Subcutaneous abdominal adipose tissue (tissue), 5 donors: ENCODE measurements at regions not wholly inside any gene's neighbourhood (a gene's known extent, or its start where the extent isn't known, plus 50 kb on each side); places are given as distances from the start of the nearest gene placed in this dataset.

ENCODE experiments used
- H3K27ac ChIP-seq: one replicate; pipeline ENCODE4 v1.7.0; 2013; ENCODE audit warnings: low read depth, mild to moderate bottlenecking, inconsistent platforms, low read length, moderate library complexity
- H3K27me3 ChIP-seq, 5 donors: one replicate each; pipeline ENCODE4 v1.7.0; 2013; ENCODE audit warnings: low read length in 5 of 5, inconsistent platforms in 1 of 5; ENCODE audit not compliant: control insufficient read depth in 5 of 5, insufficient read depth in 4 of 5
- H3K36me3 ChIP-seq, 5 donors: one replicate each; pipeline ENCODE4 v1.7.0; 2013; ENCODE audit warnings: low read length in 5 of 5; ENCODE audit not compliant: control insufficient read depth in 5 of 5, insufficient read depth in 5 of 5
- H3K4me1 ChIP-seq, 5 donors: one replicate each; pipeline ENCODE4 v1.7.0; 2013; ENCODE audit warnings: low read length in 5 of 5, mild to moderate bottlenecking in 3 of 5, moderate library complexity in 1 of 5; ENCODE audit not compliant: control insufficient read depth in 5 of 5, insufficient read depth in 5 of 5
- H3K4me3 ChIP-seq, 5 donors: one replicate each; pipeline ENCODE4 v1.7.0; 2013; ENCODE audit warnings: low read length in 5 of 5, low read depth in 1 of 5
- H3K9ac ChIP-seq, 5 donors: one replicate each; pipeline ENCODE4 v1.7.0; 2013; ENCODE audit warnings: low read length in 5 of 5, mild to moderate bottlenecking in 4 of 5, moderate library complexity in 3 of 5
- H3K9me3 ChIP-seq, 5 donors: one replicate each; pipeline ENCODE4 v1.7.0; 2013; ENCODE audit warnings: low read length in 5 of 5; ENCODE audit not compliant: control insufficient read depth in 5 of 5
- donor health status: healthy.
- donor health status: healthy.
- donor health status: healthy.
- donor health status: healthy.
- donor health status: healthy.

GRCh38 chr9:35540315-35540714 lies 50.4 kb downstream of the RUSC2 start:
- peaks cover 0 to 6% (median 0%) of the 10 kb centered on the region in 5 donors for H3K36me3 ChIP-seq
- no peaks in the 10 kb centered on the region for H3K27me3 ChIP-seq
- H3K4me3 ChIP-seq = no peak overlapping the region
- H3K4me1 ChIP-seq = peaks cover 14 to 46% (median 39%) of the 10 kb centered on the region in 5 donors
- peak overlapping the region in 1 of 5 donors; percentile 41 for H3K9ac ChIP-seq
- H3K27ac ChIP-seq = peak overlapping the region; percentile 91
- H3K9me3 ChIP-seq = no peaks in the 10 kb centered on the region

- no peak overlapping the region for H3K27ac ChIP-seq
- no peaks in the 10 kb centered on the region for H3K27me3 ChIP-seq
- H3K9me3 ChIP-seq = no peaks in the 10 kb centered on the region
- H3K9ac ChIP-seq = no peak overlapping the region
- H3K4me3 ChIP-seq = no peak overlapping the region
- peaks cover 0 to 14% (median 8%) of the 10 kb centered on the region in 5 donors for H3K4me1 ChIP-seq
- peaks cover 0 to 28% (median 25%) of the 10 kb centered on the region in 5 donors for H3K36me3 ChIP-seq
Observed at GRCh38 chr9:35546853-35547252, 56.9 kb downstream of the RUSC2 start.

- Histone ChIP-seq H3K4me1 (peaks cover 0 to 17% (median 9%) of the 10 kb centered on the region in 5 donors), H3K9ac (no peak overlapping the region), H3K9me3 (no peaks in the 10 kb centered on the region), H3K36me3 (peaks cover 0 to 28% (median 25%) of the 10 kb centered on the region in 5 donors), H3K27me3 (no peaks in the 10 kb centered on the region), H3K4me3 (no peak overlapping the region), H3K27ac (no peak overlapping the region)
Observed at GRCh38 chr9:35547889-35548418, 57.1 kb upstream of the TESK1 start.

GRCh38 chr9:35548571-35548970 lies 56.5 kb upstream of the TESK1 start:
- no peak overlapping the region for H3K27ac ChIP-seq

GRCh38 chr9:35549441-35549840 lies 55.6 kb upstream of the TESK1 start:
- H3K9ac ChIP-seq = no peak overlapping the region
- no peak overlapping the region for H3K4me3 ChIP-seq
- H3K27ac ChIP-seq = no peak overlapping the region
- H3K36me3 ChIP-seq = peaks cover under 1 to 28% (median 25%) of the 10 kb centered on the region in 5 donors
- H3K9me3 ChIP-seq = no peaks in the 10 kb centered on the region
- H3K27me3 ChIP-seq = no peaks in the 10 kb centered on the region
- peaks cover 5 to 30% (median 22%) of the 10 kb centered on the region in 5 donors for H3K4me1 ChIP-seq

More at GRCh38 chr9:35548571-35548970, 56.5 kb upstream of the TESK1 start:
- Histone ChIP-seq H3K9me3 (no peaks in the 10 kb centered on the region), H3K36me3 (peaks cover 0 to 28% (median 25%) of the 10 kb centered on the region in 5 donors), H3K4me1 (peaks cover 2 to 23% (median 15%) of the 10 kb centered on the region in 5 donors), H3K4me3 (no peak overlapping the region), H3K27me3 (no peaks in the 10 kb centered on the region), H3K9ac (no peak overlapping the region)

- Histone ChIP-seq H3K27me3 (no peaks in the 10 kb centered on the region), H3K9me3 (no peaks in the 10 kb centered on the region), H3K9ac (peak overlapping the region in 1 of 5 donors; percentile 9), H3K4me1 (peaks cover 5 to 34% (median 22%) of the 10 kb centered on the region in 5 donors), H3K4me3 (no peak overlapping the region), H3K36me3 (peaks cover 3 to 46% (median 39%) of the 10 kb centered on the region in 5 donors), H3K27ac (peak overlapping the region; percentile 73)
Observed at GRCh38 chr9:35552376-35552775, 52.7 kb upstream of the TESK1 start.

- Histone ChIP-seq H3K9ac (peak overlapping the region in 3 of 5 donors; percentile 9 to 30 (median 9)), H3K27me3 (no peaks in the 10 kb centered on the region), H3K27ac (peak overlapping the region; percentile 73), H3K4me1 (peaks cover 5 to 31% (median 22%) of the 10 kb centered on the region in 5 donors), H3K36me3 (peaks cover 3 to 46% (median 39%) of the 10 kb centered on the region in 5 donors), H3K4me3 (no peak overlapping the region), H3K9me3 (no peaks in the 10 kb centered on the region)
Observed at GRCh38 chr9:35552837-35553236, 52.2 kb upstream of the TESK1 start.

- Histone ChIP-seq H3K36me3 (peaks cover 3 to 46% (median 42%) of the 10 kb centered on the region in 5 donors), H3K9me3 (no peaks in the 10 kb centered on the region), H3K9ac (peak overlapping the region in 1 of 5 donors; percentile 6), H3K4me1 (peaks cover 5 to 23% (median 17%) of the 10 kb centered on the region in 5 donors), H3K4me3 (no peak overlapping the region), H3K27me3 (no peaks in the 10 kb centered on the region), H3K27ac (peak overlapping the region; percentile 73)
Observed at GRCh38 chr9:35553670-35554543, 51.2 kb upstream of the TESK1 start.

- Histone ChIP-seq H3K36me3 (peaks cover 3 to 58% (median 52%) of the 10 kb centered on the region in 5 donors), H3K9ac (no peak overlapping the region), H3K4me3 (no peak overlapping the region), H3K4me1 (peaks cover 5 to 30% (median 21%) of the 10 kb centered on the region in 5 donors), H3K27ac (no peak overlapping the region), H3K27me3 (no peaks in the 10 kb centered on the region), H3K9me3 (no peaks in the 10 kb centered on the region)
Observed at GRCh38 chr9:35555246-35555701, 49.8 kb upstream of the TESK1 start.
